BJ (cell line): ENCODE measurements at regions not wholly inside any gene's neighbourhood (a gene's known extent, or its start where the extent isn't known, plus 50 kb on each side); places are given as distances from the start of the nearest gene placed in this dataset.

ENCODE experiments used
- CTCF ChIA-PET: fragments of 350-600 bp; formaldehyde crosslinking; extraction: SDS; loops from one replicate; lab custom pipeline; 2021; ENCODE audit warnings: antibody characterized with exemption, inconsistent platforms; lab: Yijun Ruan, JAX
- POLR2A ChIA-PET: fragments of 300-600 bp; sonication (Branson Sonifier 250); formaldehyde crosslinking; extraction: SDS; loops from one replicate; lab custom pipeline; 2021; ENCODE audit warnings: antibody characterized with exemption; lab: Charles Lee
- DNase-seq: peaks from one replicate; pipeline ENCODE4 v3.0.0-alpha.2; 2011; ENCODE audit warnings: low read depth
- H3K27me3 ChIP-seq: 2 replicates; pipeline ENCODE4 v1.6.0; 2011; ENCODE audit warnings: low read length; ENCODE audit not compliant: control insufficient read depth, insufficient read depth
- H3K36me3 ChIP-seq: 2 replicates; pipeline ENCODE4 v1.5.1; 2011; ENCODE audit warnings: low read length; ENCODE audit not compliant: control insufficient read depth, insufficient read depth
- H3K4me3 ChIP-seq: 2 replicates; pipeline ENCODE4 v1.5.1; 2011; ENCODE audit warnings: low read depth, mild to moderate bottlenecking, control low read depth, low read length
- CTCF ChIP-seq: IDR thresholded peaks from 2 replicates; pipeline ENCODE4 v1.5.1; 2011; ENCODE audit warnings: low read depth, mild to moderate bottlenecking, control low read depth, inconsistent platforms, low read length, moderate library complexity; ENCODE audit not compliant: insufficient read depth

GRCh38 chr3:166462891-166463470, 625.8 kb upstream of the BCHE start:
- Histone ChIP-seq H3K27me3 (no peaks in the 10 kb centered on the region), H3K36me3 (no peaks in the 10 kb centered on the region), H3K4me3 (no peak overlapping the region)
- ChIA-PET POLR2A (no interaction called here), CTCF (no interaction called here)
- no peak for DNase-seq
- no peak for TF ChIP-seq CTCF

GRCh38 chr3:166461626-166462025, 624.4 kb upstream of the BCHE start:
- DNase-seq, result no peak
- no peak for TF ChIP-seq CTCF
- Histone ChIP-seq H3K36me3 (no peaks in the 10 kb centered on the region), H3K4me3 (no peak overlapping the region), H3K27me3 (no peaks in the 10 kb centered on the region)
- CTCF ChIA-PET, result no interaction called here
- POLR2A ChIA-PET, result no interaction called here

- ChIA-PET POLR2A (no interaction called here), CTCF (no interaction called here)
- Histone ChIP-seq H3K4me3 (no peak overlapping the region), H3K27me3 (no peaks in the 10 kb centered on the region), H3K36me3 (no peaks in the 10 kb centered on the region)
- DNase-seq, result no peak
- TF ChIP-seq CTCF, result no peak
Measured at GRCh38 chr3:166457382-166457781, 620.2 kb upstream of the BCHE start.

GRCh38 chr3:166456286-166456685, 619.1 kb upstream of the BCHE start:
- H3K4me3 ChIP-seq, result no peak overlapping the region
- H3K36me3 ChIP-seq, result no peaks in the 10 kb centered on the region
- DNase-seq, result no peak
- ChIA-PET CTCF (no interaction called here), POLR2A (no interaction called here)
- no peaks in the 10 kb centered on the region for H3K27me3 ChIP-seq
- TF ChIP-seq CTCF, result no peak

- H3K4me3 ChIP-seq, result no peak overlapping the region
- H3K27me3 ChIP-seq, result no peaks in the 10 kb centered on the region
- POLR2A ChIA-PET, result no interaction called here
- TF ChIP-seq CTCF, result no peak
- CTCF ChIA-PET, result no interaction called here
- no peak for DNase-seq
- H3K36me3 ChIP-seq, result no peaks in the 10 kb centered on the region
Measured at GRCh38 chr3:166455744-166456143, 618.5 kb upstream of the BCHE start.
